Tibial artery (tissue), 4 donors: ENCODE measurements at regions not wholly inside any gene's neighbourhood (a gene's known extent, or its start where the extent isn't known, plus 50 kb on each side); places are given as distances from the start of the nearest gene placed in this dataset.

Experiments
- DNase-seq, 2 donors: peaks; one replicate each; pipeline ENCODE4 v3.0.0-alpha.2; 2019
- H3K27ac ChIP-seq, 2 donors: fragments of 200-600 bp; sonication (generic) in 1 of 2; 1 replicate in 1 of 2; 2 replicates in 1 of 2; pipeline ENCODE4 v1.5.1; 2018 to 2019; ENCODE audit warnings: mild to moderate bottlenecking in 1 of 2
- H3K27me3 ChIP-seq, 2 donors: fragments of 200-600 bp; sonication (generic) in 1 of 2; one replicate each; pipeline versions ENCODE4 v1.5.1 to v1.6.0; 2016 to 2019
- H3K36me3 ChIP-seq, 3 donors: fragments of 200-600 bp; sonication (generic) in 2 of 3; one replicate each; pipeline ENCODE4 v1.5.1; 2016 to 2019; ENCODE audit warnings: mild to moderate bottlenecking in 2 of 3
- H3K4me1 ChIP-seq, 4 donors: fragments of 200-600 bp; sonication (generic) in 2 of 4; 1 replicate in 3 of 4; 2 replicates in 1 of 4; pipeline ENCODE4 v1.5.1; 2016 to 2019
- H3K4me3 ChIP-seq, 2 donors: fragments of 200-600 bp; sonication (generic) in 1 of 2; 1 replicate in 1 of 2; 2 replicates in 1 of 2; pipeline ENCODE4 v1.5.1; 2018 to 2019; ENCODE audit warnings: mild to moderate bottlenecking in 2 of 2
- H3K9me3 ChIP-seq, 3 donors: fragments of 200-600 bp; sonication (generic) in 1 of 3; one replicate each; pipeline ENCODE4 v1.5.1; 2016 to 2019
- intact Hi-C: fragments of 100-400 bp; cut with DNase I; formaldehyde crosslinking; loops from one replicate; pipeline ENCODE4 v1.15.0; 2023; ENCODE audit warnings: low total_unique reads
- TF ChIP-seq, protein P1 (sequence below), 2 experiments: fragments of 200-600 bp in 1 of 2; fragments of 450-650 bp in 1 of 2; IDR thresholded peaks; one replicate each; pipeline ENCODE4 v1.5.1; 2017 to 2019; ENCODE audit warnings: antibody characterized with exemption in 2 of 2, mild to moderate bottlenecking in 1 of 2, moderate library complexity in 1 of 2

DNA sequence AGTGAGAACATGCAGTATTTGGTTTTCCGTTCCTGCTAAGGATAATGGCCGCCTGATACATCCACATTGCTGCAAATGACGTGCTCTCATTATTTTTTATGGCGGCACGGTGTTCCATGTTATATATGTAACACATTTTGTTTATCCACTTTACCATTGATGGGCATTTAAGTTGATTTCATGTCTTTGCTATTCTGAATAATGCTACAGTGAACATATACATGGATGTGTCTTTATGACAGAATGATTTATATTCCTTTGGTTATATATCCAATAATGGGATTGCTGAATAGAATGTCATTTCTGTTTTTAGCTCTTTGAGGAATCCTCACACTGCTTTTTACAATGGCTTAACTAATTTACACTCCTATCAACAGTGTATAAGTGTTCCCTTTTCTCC lies 1223.2 kb downstream of the RAPGEF2 start:
- Histone ChIP-seq H3K9me3 (no peaks in the 10 kb centered on the region), H3K4me1 (no peaks in the 10 kb centered on the region), H3K4me3 (no peak overlapping the region), H3K36me3 (no peaks in the 10 kb centered on the region), H3K27me3 (no peaks in the 10 kb centered on the region), H3K27ac (no peak overlapping the region)
- DNase-seq = no peak
- TF ChIP-seq, protein P1, sequence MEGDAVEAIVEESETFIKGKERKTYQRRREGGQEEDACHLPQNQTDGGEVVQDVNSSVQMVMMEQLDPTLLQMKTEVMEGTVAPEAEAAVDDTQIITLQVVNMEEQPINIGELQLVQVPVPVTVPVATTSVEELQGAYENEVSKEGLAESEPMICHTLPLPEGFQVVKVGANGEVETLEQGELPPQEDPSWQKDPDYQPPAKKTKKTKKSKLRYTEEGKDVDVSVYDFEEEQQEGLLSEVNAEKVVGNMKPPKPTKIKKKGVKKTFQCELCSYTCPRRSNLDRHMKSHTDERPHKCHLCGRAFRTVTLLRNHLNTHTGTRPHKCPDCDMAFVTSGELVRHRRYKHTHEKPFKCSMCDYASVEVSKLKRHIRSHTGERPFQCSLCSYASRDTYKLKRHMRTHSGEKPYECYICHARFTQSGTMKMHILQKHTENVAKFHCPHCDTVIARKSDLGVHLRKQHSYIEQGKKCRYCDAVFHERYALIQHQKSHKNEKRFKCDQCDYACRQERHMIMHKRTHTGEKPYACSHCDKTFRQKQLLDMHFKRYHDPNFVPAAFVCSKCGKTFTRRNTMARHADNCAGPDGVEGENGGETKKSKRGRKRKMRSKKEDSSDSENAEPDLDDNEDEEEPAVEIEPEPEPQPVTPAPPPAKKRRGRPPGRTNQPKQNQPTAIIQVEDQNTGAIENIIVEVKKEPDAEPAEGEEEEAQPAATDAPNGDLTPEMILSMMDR (IDR thresholded peaks at IDR 0.05) = no peak
- intact Hi-C loops = no loop called here

DNA sequence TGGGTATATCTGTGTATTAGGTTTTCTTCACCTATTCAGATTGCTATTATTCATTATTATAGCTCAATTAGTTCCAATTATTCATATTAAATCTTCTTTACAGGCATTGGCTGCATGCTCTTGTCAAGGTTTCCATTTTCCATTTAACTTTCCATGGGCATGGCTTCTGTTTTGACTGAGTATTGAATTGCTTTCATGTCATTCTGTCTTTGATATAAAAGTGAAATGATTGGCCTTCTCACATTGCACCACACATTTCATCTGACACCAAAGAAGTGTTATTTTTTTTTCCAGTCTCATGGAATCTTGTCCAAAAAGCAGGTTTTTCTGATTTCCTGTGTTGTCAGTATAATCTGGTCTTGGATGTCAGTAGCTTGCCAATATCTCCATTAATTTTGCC lies 1244.3 kb downstream of the RAPGEF2 start:
- H3K36me3 ChIP-seq = no peaks in the 10 kb centered on the region
- H3K27me3 ChIP-seq = no peaks in the 10 kb centered on the region
- H3K4me1 ChIP-seq = no peaks in the 10 kb centered on the region
- H3K9me3 ChIP-seq = no peaks in the 10 kb centered on the region
- no peak overlapping the region for H3K4me3 ChIP-seq
- TF ChIP-seq, protein P1 (IDR thresholded peaks at IDR 0.05) = no peak
- H3K27ac ChIP-seq = no peak overlapping the region
- no peak for DNase-seq
- intact Hi-C loops = loop anchor here (10.0 kb wide), 1 partner anchor 1168 kb away; no protein-coding TSS in a partner anchor

DNA sequence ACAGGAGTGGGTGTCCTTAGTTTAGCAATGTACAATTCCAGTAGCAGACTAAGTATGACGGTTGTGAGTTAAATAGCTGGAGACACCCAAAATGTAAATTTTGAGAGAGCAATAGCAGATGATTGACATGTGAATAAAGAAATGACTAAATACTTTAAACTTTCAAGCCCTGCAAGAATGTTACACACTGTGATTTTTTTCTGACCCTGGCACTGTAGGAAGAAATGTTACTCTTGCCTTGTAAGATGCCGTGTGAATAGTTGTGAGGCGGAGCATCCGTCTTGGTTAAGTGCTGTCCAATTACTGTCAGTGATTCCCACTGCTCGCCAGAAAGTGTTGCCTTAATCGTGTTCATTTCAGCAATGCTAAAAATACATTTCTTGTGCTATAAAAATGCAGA lies 1248.1 kb downstream of the RAPGEF2 start:
- DNase-seq = no peak
- H3K9me3 ChIP-seq = no peaks in the 10 kb centered on the region
- no peaks in the 10 kb centered on the region for H3K27me3 ChIP-seq
- intact Hi-C loops = no loop called here
- TF ChIP-seq, protein P1 (IDR thresholded peaks at IDR 0.05) = no peak
- no peak overlapping the region for H3K4me3 ChIP-seq
- H3K36me3 ChIP-seq = no peaks in the 10 kb centered on the region
- no peaks in the 10 kb centered on the region for H3K4me1 ChIP-seq
- H3K27ac ChIP-seq = no peak overlapping the region

DNA sequence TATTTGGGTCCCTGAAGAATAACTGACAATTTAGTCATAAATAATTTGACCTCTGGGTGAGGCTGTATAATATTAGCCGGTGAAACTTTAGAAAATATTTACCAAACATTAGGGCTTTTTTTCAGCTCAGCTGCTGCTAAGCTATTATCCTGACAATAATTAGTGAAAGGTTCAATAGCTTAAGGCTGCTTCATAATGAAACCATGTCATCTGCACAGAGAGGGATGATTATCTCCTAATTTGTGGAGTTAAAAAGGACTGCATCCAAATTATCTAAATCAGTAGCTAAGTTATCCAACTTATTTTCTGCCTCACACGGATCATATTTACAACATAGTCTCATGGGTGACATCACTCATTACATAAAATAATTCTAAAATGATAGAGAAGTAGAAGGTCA lies 1249.8 kb downstream of the RAPGEF2 start:
- Histone ChIP-seq H3K36me3 (no peaks in the 10 kb centered on the region), H3K27ac (no peak overlapping the region), H3K27me3 (no peaks in the 10 kb centered on the region), H3K4me3 (no peak overlapping the region), H3K4me1 (no peaks in the 10 kb centered on the region), H3K9me3 (no peaks in the 10 kb centered on the region)
- intact Hi-C loops = no loop called here
- TF ChIP-seq, protein P1 (IDR thresholded peaks at IDR 0.05) = no peak
- no peak for DNase-seq

DNA sequence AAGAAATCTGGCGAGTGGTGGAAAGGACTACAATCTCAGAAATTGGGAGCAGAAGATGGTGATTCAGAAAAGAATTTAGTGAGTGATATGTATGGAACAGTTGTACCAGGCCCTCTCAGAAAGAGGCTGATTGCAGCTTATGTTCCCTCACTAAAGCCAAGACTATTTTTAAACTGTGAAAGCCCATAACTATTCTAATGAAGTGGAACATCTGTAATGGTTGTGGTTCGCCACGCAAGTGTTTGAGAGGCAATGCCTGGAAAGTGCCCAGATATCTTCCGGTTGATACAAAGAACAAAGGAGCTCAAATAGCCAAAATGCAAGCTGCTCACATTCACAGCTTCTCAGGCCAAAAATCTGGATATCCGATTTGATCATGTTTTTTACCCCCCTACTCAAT lies 1250.7 kb downstream of the RAPGEF2 start:
- intact Hi-C loops = no loop called here
- Histone ChIP-seq H3K4me1 (no peaks in the 10 kb centered on the region), H3K27ac (no peak overlapping the region), H3K36me3 (no peaks in the 10 kb centered on the region), H3K9me3 (no peaks in the 10 kb centered on the region), H3K27me3 (no peaks in the 10 kb centered on the region), H3K4me3 (no peak overlapping the region)
- DNase-seq = no peak
- TF ChIP-seq, protein P1 (IDR thresholded peaks at IDR 0.05) = no peak

DNA sequence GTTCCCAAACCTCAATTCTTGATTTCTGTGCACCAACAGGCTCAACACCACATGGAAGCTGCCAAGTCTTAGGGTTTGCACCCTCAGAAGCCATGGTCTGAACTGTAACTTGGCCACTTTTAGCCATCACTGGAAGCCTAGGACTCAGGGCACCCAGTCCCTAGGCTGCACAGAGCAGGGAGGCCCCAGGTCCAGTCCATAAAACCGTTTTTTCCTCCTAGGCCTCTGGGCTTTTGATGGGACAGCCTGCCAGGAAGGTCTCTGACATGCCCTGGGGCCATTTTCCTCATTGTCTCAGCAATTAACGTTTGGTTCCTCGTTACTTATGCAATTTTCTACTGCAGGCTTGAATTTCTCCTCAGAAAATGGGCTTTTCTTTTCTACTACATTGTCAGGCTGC lies 1259.6 kb downstream of the RAPGEF2 start:
- Histone ChIP-seq H3K4me3 (no peak overlapping the region), H3K27me3 (no peaks in the 10 kb centered on the region), H3K4me1 (no peaks in the 10 kb centered on the region), H3K27ac (no peak overlapping the region), H3K36me3 (no peaks in the 10 kb centered on the region), H3K9me3 (no peaks in the 10 kb centered on the region)
- intact Hi-C loops = no loop called here
- DNase-seq = no peak
- TF ChIP-seq, protein P1 (IDR thresholded peaks at IDR 0.05) = no peak
